PC-3 (cell line): ENCODE measurements at regions not wholly inside any gene's neighbourhood (a gene's known extent, or its start where the extent isn't known, plus 50 kb on each side); places are given as distances from the start of the nearest gene placed in this dataset.

Experiments
- ATAC-seq: fragments of 200-7000 bp; cut with Tn5 transposase; 2 replicates; pipeline ENCODE4 v1.9.1; 2020; ENCODE audit warnings: mild to moderate bottlenecking, moderate library complexity
- BruUV-seq: library from RNA; stranded (reverse); fragments of 400-500 nt; replicated peaks from 2 replicates; lab custom pipeline; 2021; lab: Mats Ljungman, UMichigan
- CTCF ChIA-PET: fragments of 300-600 bp; sonication (Branson Sonifier 250); formaldehyde crosslinking; loops from one replicate; lab custom pipeline; 2022; ENCODE audit warnings: antibody characterized with exemption; lab: Charles Lee
- POLR2A ChIA-PET: fragments of 300-600 bp; sonication (Branson Sonifier 250); formaldehyde crosslinking; loops from one replicate; lab custom pipeline; 2022; ENCODE audit warnings: antibody characterized with exemption; ENCODE audit not compliant: unreplicated experiment; lab: Charles Lee
- DNase-seq: peaks from one replicate; pipeline ENCODE4 v3.0.0-alpha.2; 2015
- H2AFZ ChIP-seq: fragments of 300-600 bp; sonication (generic); 2 replicates; pipeline ENCODE4 v1.6.0; 2016; ENCODE audit warnings: antibody characterized with exemption, low read length
- H3F3A ChIP-seq: fragments of 300-600 bp; sonication (generic); one replicate; pipeline ENCODE4 v1.6.0; 2017; ENCODE audit warnings: antibody characterized with exemption, low read length, control low read depth, mild to moderate bottlenecking; ENCODE audit not compliant: unreplicated experiment
- H3K27ac ChIP-seq: fragments of 300-600 bp; sonication (generic); 2 replicates; pipeline ENCODE4 v1.5.1; 2016; ENCODE audit warnings: mild to moderate bottlenecking, low read length
- H3K27me3 ChIP-seq: fragments of 300-600 bp; sonication (generic); 2 replicates; pipeline ENCODE4 v1.6.1; 2016; ENCODE audit warnings: low read length, mixed read lengths
- H3K36me3 ChIP-seq: fragments of 300-600 bp; sonication (generic); 2 replicates; pipeline ENCODE4 v1.6.1; 2016; ENCODE audit warnings: low read depth, mixed run types, low read length, mixed read lengths
- H3K4me1 ChIP-seq: fragments of 300-600 bp; sonication (generic); 2 replicates; pipeline ENCODE4 v1.5.1; 2016; ENCODE audit warnings: low read length; ENCODE audit not compliant: insufficient read depth
- H3K4me2 ChIP-seq: fragments of 300-600 bp; sonication (generic); 2 replicates; pipeline ENCODE4 v1.6.0; 2016; ENCODE audit warnings: low read length
- H3K4me3 ChIP-seq: fragments of 300-600 bp; sonication (generic); 2 replicates; pipeline ENCODE4 v1.5.1; 2016; ENCODE audit warnings: mild to moderate bottlenecking, low read length, mixed read lengths
- H3K79me2 ChIP-seq: fragments of 300-600 bp; sonication (generic); 2 replicates; pipeline ENCODE4 v1.6.1; 2017; ENCODE audit warnings: low read length, mixed read lengths
- H3K9ac ChIP-seq: fragments of 300-600 bp; sonication (generic); 2 replicates; pipeline ENCODE4 v1.6.0; 2016; ENCODE audit warnings: mild to moderate bottlenecking, low read length
- H3K9me2 ChIP-seq: fragments of 300-600 bp; sonication (generic); replicated peaks from 2 replicates; pipeline ENCODE4 v1.6.1; 2016; ENCODE audit warnings: mixed run types, low read length, mixed read lengths
- H3K9me3 ChIP-seq: fragments of 300-600 bp; sonication (generic); 2 replicates; pipeline ENCODE4 v1.6.1; 2016; ENCODE audit warnings: low read length, mixed read lengths
- H4K20me1 ChIP-seq: fragments of 300-600 bp; sonication (generic); 2 replicates; pipeline ENCODE4 v1.6.1; 2016; ENCODE audit warnings: low read length, mixed read lengths
- CTCF ChIP-seq: fragments of 300-600 bp; sonication (generic); conservative IDR thresholded peaks from 2 replicates; pipeline ENCODE4 v1.5.1; 2017; ENCODE audit warnings: antibody characterized with exemption, low read depth, mild to moderate bottlenecking, low read length
- EZH2 ChIP-seq: fragments of 300-600 bp; sonication (generic); IDR thresholded peaks from one replicate; pipeline ENCODE4 v1.6.1; 2017; ENCODE audit warnings: antibody characterized with exemption, mild to moderate bottlenecking, low read length; ENCODE audit not compliant: unreplicated experiment
- EZH2phosphoT487 ChIP-seq: fragments of 300-600 bp; sonication (generic); IDR thresholded peaks from 2 replicates; pipeline ENCODE4 v1.6.1; 2018; ENCODE audit warnings: mild to moderate bottlenecking, antibody characterized with exemption, low read length, borderline replicate concordance
- intact Hi-C: fragments of 100-400 bp; cut with micrococcal nuclease; formaldehyde crosslinking; loops from 2 replicates; pipeline ENCODE4 v1.9.0; 2023

DNA sequence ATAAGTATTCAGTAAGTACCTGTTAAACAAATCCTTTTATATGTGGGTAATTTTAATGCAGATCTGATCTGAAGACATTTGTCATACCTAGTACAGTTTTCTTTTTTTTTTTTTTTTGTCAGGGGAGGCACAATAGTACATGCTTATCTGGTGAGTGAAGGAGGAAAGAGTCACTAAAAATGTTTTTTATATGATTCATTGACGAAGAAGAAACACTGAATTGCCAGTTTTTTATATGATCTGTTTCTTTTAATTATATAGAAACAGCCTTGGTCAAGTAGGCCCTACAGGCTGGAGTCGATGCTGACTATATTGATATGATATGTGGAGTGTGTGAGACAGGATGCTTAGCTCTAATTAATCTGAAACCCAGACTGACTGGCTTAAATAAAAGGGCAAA, 315.2 kb downstream of the PSAT1 start:
- peaks cover 21% of the 10 kb centered on the region for H3K4me1 ChIP-seq
- H3K36me3 ChIP-seq: no peaks in the 10 kb centered on the region
- intact Hi-C loops: no loop called here
- H3K9ac ChIP-seq: no peak overlapping the region
- CTCF ChIA-PET: no interaction called here
- no peaks in the 10 kb centered on the region for H3K9me2 ChIP-seq
- H3K4me2 ChIP-seq: no peak overlapping the region
- DNase-seq (peak; percentile 59), ATAC-seq (peak; percentile 56)
- H3F3A ChIP-seq: no peaks in the 10 kb centered on the region
- H4K20me1 ChIP-seq: no peaks in the 10 kb centered on the region
- no peaks in the 10 kb centered on the region for H3K9me3 ChIP-seq
- no peak overlapping the region for H3K4me3 ChIP-seq
- H3K27me3 ChIP-seq: no peaks in the 10 kb centered on the region
- POLR2A ChIA-PET: no interaction called here
- 0 out of 2 replicates have a peak overlapping the region, but pooled peaks have one; percentile 8 for H3K27ac ChIP-seq
- BruUV-seq: no TSS peak
- no peak for TF ChIP-seq EZH2
- TF ChIP-seq EZH2phosphoT487: no peak
- TF ChIP-seq CTCF: no peak
- 0 out of 2 replicates have a peak overlapping the region, but pooled peaks have one; percentile 34 for H2AFZ ChIP-seq
- no peaks in the 10 kb centered on the region for H3K79me2 ChIP-seq

DNA sequence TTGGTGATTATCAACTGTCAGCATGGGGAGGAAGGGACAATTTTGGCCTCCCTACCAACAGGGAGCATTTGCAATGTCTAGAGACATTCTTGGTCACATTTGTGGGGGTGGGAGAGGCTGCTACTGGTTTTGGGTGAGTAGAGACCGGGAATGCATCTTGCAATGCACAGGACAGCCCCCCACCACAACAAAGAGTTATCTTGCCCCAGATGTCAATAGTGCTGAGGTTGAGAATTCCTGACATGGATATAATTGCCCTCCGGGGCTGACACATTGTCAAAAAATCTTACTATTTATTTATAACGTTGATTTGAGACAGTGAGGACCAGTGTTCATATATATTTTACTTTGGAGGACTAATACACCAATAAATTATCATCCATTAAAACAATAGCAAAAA, 316.1 kb downstream of the PSAT1 start:
- CTCF ChIA-PET: no interaction called here
- no peaks in the 10 kb centered on the region for H3K9me3 ChIP-seq
- intact Hi-C loops: no loop called here

More for the DNA sequence above, 316.1 kb downstream of the PSAT1 start:
- Histone ChIP-seq H3F3A (no peaks in the 10 kb centered on the region), H4K20me1 (no peaks in the 10 kb centered on the region), H2AFZ (no peak overlapping the region), H3K27ac (no peak overlapping the region), H3K9ac (no peak overlapping the region), H3K4me3 (no peak overlapping the region), H3K36me3 (no peaks in the 10 kb centered on the region), H3K9me2 (no peaks in the 10 kb centered on the region), H3K4me1 (peaks cover 21% of the 10 kb centered on the region), H3K27me3 (no peaks in the 10 kb centered on the region), H3K4me2 (no peak overlapping the region), H3K79me2 (no peaks in the 10 kb centered on the region)
- no peak for ATAC-seq
- no TSS peak for BruUV-seq
- TF ChIP-seq EZH2phosphoT487: no peak
- no peak for TF ChIP-seq EZH2
- TF ChIP-seq CTCF: no peak
- peak; percentile 63 for DNase-seq
- POLR2A ChIA-PET: no interaction called here
